Keratinocyte (primary cell): ENCODE measurements at regions not wholly inside any gene's neighbourhood (a gene's known extent, or its start where the extent isn't known, plus 50 kb on each side); places are given as distances from the start of the nearest gene placed in this dataset.

Source experiments
- DNase-seq: peaks from one replicate; pipeline ENCODE4 v3.0.0-alpha.2; 2011; ENCODE audit warnings: low read depth, missing footprints, low spot score
- FAIRE-seq: peaks from 2 replicates; lab custom pipeline; 2011; peaks lifted over from hg19 to GRCh38; lab: Jason Lieb, UNC
- H2AFZ ChIP-seq: 2 replicates; pipeline ENCODE4 v1.6.0; 2012; ENCODE audit warnings: low read length, control low read depth, inconsistent platforms; ENCODE audit not compliant: control insufficient read depth
- H3K27ac ChIP-seq: 2 replicates; pipeline ENCODE4 v1.5.1; 2011; ENCODE audit warnings: low read length; ENCODE audit not compliant: control insufficient read depth, insufficient read depth
- H3K27me3 ChIP-seq: 3 replicates; pipeline ENCODE4 v1.6.0; 2011; ENCODE audit warnings: low read length; ENCODE audit not compliant: control insufficient read depth, insufficient read depth; ENCODE audit errors: extremely low read depth
- H3K36me3 ChIP-seq, 2 experiments: 2 replicates in 1 of 2; 3 replicates in 1 of 2; pipeline ENCODE4 v1.5.1; 2011; ENCODE audit warnings: low read length in 2 of 2, mild to moderate bottlenecking in 1 of 2; ENCODE audit not compliant: control insufficient read depth in 2 of 2, insufficient read depth in 2 of 2; ENCODE audit errors: extremely low read depth in 1 of 2
- H3K4me1 ChIP-seq: 3 replicates; pipeline ENCODE4 v1.5.1; 2011; ENCODE audit warnings: low read length; ENCODE audit not compliant: control insufficient read depth, insufficient read depth; ENCODE audit errors: extremely low read depth
- H3K4me2 ChIP-seq: 3 replicates; pipeline ENCODE4 v1.6.0; 2011; ENCODE audit warnings: low read depth, low read length; ENCODE audit not compliant: control insufficient read depth, insufficient read depth; ENCODE audit errors: extremely low read depth
- H3K4me3 ChIP-seq, 3 experiments: fragments of 200-600 bp in 1 of 3; sonication (generic) in 1 of 3; 2 replicates in 2 of 3; 3 replicates in 1 of 3; pipeline ENCODE4 v1.5.1; 2011 to 2016; ENCODE audit warnings: low read length in 3 of 3, mild to moderate bottlenecking in 3 of 3, control low read depth in 2 of 3, inconsistent platforms in 1 of 3, low read depth in 1 of 3, mixed read lengths in 1 of 3, mixed run types in 1 of 3, moderate library complexity in 1 of 3; ENCODE audit not compliant: control insufficient read depth in 2 of 3, insufficient read depth in 2 of 3; ENCODE audit errors: extremely low read depth in 1 of 3
- H3K79me2 ChIP-seq: 2 replicates; pipeline ENCODE4 v1.6.0; 2012; ENCODE audit warnings: low read length; ENCODE audit not compliant: control insufficient read depth, insufficient read depth
- H3K9ac ChIP-seq: 3 replicates; pipeline ENCODE4 v1.6.0; 2011; ENCODE audit warnings: low read length; ENCODE audit not compliant: control insufficient read depth, insufficient read depth; ENCODE audit errors: extremely low read depth
- H3K9me1 ChIP-seq: 3 replicates; pipeline ENCODE4 v1.6.0; 2011; ENCODE audit warnings: low read length; ENCODE audit not compliant: control insufficient read depth, insufficient read depth; ENCODE audit errors: extremely low read depth
- H3K9me3 ChIP-seq: 2 replicates; pipeline ENCODE4 v1.5.1; 2012; ENCODE audit warnings: low read depth, low read length; ENCODE audit not compliant: control insufficient read depth
- H4K20me1 ChIP-seq: 3 replicates; pipeline ENCODE4 v1.6.0; 2011; ENCODE audit warnings: low read length; ENCODE audit not compliant: control insufficient read depth, insufficient read depth; ENCODE audit errors: extremely low read depth
- EZH2 ChIP-seq: IDR thresholded peaks from one replicate; pipeline ENCODE4 v1.6.1; 2012; ENCODE audit warnings: inconsistent platforms, mild to moderate bottlenecking, low read length, moderate library complexity
- dilution Hi-C: fragments of 300-500 bp; cut with MboI; formaldehyde crosslinking; loops from one replicate; pipeline ENCODE4 v1.7.0; 2020; ENCODE audit warnings: low sequenced_read_pairs; ENCODE audit not compliant: extremely low pct_ligation_motif_present
- TF ChIP-seq, protein P1 (sequence below), 3 experiments: IDR thresholded peaks in 1 of 3; conservative IDR thresholded peaks in 1 of 3; optimal IDR thresholded peaks in 1 of 3; 2 replicates in 2 of 3; 3 replicates in 1 of 3; pipeline versions ENCODE3 to v1.5.1; 2011; ENCODE audit warnings: low read length in 3 of 3, mild to moderate bottlenecking in 3 of 3, moderate library complexity in 2 of 3, control low read depth in 1 of 3, inconsistent platforms in 1 of 3; ENCODE audit not compliant: insufficient read depth in 2 of 3; ENCODE audit errors: extremely low read depth in 1 of 3

DNA sequence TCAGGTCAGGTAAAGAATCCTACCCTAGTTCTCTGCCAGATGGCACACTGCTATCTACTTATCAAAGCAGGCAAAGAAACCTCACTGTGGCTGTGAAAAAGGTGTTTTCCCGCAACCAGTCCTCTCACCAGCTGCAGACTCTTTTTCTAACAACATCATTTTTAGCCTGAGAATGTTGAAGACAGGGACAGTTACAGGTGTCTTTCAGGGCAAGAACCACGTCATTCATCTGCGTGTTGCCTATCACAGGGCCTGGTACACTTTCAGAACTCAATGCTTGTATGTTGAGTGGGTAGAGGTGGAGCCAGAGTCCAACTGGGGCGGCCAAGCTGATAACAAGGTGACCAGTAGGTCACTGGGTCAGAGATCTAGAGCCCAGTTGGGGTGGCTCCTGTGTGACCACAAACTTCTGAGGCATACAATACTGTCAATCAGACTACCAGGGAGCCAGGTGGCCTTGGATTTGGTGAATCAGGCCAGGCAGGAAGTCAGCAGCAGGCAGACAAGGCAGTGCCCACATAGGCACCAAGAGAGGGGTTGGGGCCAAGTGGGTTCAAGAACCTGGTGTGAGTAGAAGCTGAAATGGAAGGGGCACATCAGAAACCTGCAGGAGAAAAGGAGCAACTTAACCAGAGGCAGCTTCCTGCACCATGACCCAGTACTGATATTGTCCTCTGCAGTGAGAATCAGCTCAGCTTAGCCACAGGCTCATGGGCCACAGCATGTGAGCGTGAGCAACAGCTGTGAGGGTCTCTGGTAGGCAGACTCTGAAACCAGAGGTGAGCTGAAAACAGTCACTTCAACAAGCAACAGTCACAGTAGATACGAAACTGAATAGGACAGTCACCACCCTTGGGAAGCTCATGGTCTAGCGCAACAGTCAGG, 123.6 kb downstream of the DTL start:
- H3K27me3 ChIP-seq, result no peaks in the 10 kb centered on the region
- H3K27ac ChIP-seq, result no peak overlapping the region
- H2AFZ ChIP-seq, result no peak overlapping the region
- H3K36me3 ChIP-seq, result no peaks in the 10 kb centered on the region
- no peaks in the 10 kb centered on the region for H4K20me1 ChIP-seq
- TF ChIP-seq EZH2, result no peak
- TF ChIP-seq, protein P1, sequence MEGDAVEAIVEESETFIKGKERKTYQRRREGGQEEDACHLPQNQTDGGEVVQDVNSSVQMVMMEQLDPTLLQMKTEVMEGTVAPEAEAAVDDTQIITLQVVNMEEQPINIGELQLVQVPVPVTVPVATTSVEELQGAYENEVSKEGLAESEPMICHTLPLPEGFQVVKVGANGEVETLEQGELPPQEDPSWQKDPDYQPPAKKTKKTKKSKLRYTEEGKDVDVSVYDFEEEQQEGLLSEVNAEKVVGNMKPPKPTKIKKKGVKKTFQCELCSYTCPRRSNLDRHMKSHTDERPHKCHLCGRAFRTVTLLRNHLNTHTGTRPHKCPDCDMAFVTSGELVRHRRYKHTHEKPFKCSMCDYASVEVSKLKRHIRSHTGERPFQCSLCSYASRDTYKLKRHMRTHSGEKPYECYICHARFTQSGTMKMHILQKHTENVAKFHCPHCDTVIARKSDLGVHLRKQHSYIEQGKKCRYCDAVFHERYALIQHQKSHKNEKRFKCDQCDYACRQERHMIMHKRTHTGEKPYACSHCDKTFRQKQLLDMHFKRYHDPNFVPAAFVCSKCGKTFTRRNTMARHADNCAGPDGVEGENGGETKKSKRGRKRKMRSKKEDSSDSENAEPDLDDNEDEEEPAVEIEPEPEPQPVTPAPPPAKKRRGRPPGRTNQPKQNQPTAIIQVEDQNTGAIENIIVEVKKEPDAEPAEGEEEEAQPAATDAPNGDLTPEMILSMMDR (optimal IDR thresholded peaks at IDR 0.05 in 1 of 3, IDR thresholded peaks at IDR 0.05 in 1 of 3, conservative IDR thresholded peaks at IDR 0.05 in 1 of 3; ENCODE audit: extremely low read depth in 1 of 3, insufficient read depth in 2 of 3, low read length in 3 of 3), result no peak
- no peaks in the 10 kb centered on the region for H3K9me3 ChIP-seq
- H3K79me2 ChIP-seq, result no peaks in the 10 kb centered on the region
- H3K9ac ChIP-seq, result no peak overlapping the region
- no peak for DNase-seq
- dilution Hi-C loops, result no loop called here
- no peak overlapping the region for H3K4me3 ChIP-seq
- H3K4me1 ChIP-seq, result peaks cover 20% of the 10 kb centered on the region
- FAIRE-seq, result no peak
- no peaks in the 10 kb centered on the region for H3K9me1 ChIP-seq
- no peak overlapping the region for H3K4me2 ChIP-seq

DNA sequence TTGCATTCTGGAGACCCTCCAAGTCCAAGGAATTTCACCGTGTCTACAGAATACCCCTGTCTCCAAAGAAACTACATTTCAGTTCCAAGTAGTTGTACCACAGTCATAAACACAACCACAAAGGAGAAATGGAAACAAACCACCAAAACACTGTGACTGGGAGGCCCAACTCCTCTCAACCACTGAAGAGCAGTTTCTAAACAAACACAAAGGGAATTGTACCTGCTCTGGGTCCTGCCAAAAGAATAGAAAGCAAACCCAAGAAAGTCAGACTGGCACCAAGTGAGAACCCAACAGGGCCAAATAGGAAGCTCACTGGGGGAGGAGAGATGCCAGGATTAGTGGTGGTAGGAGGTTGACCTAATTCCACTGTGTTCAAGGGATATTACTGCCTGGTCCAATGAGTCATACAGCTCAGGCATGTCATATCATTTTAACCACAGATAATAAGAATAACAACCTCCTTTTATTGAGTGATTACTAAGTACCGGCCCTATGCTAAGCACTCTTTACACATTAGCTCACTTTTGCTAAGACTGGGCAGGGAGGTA, 123.9 kb upstream of the PPP2R5A start:
- Histone ChIP-seq H3K4me2 (no peak overlapping the region), H3K4me1 (peaks cover 20% of the 10 kb centered on the region), H4K20me1 (no peaks in the 10 kb centered on the region), H3K79me2 (no peaks in the 10 kb centered on the region), H3K27me3 (no peaks in the 10 kb centered on the region), H2AFZ (no peak overlapping the region), H3K9me1 (no peaks in the 10 kb centered on the region), H3K36me3 (no peaks in the 10 kb centered on the region), H3K4me3 (no peak overlapping the region), H3K9me3 (no peaks in the 10 kb centered on the region), H3K27ac (no peak overlapping the region), H3K9ac (no peak overlapping the region)
- peak; percentile 53 for FAIRE-seq
- peak; percentile 52 for DNase-seq
- TF ChIP-seq, protein P1 (optimal IDR thresholded peaks at IDR 0.05 in 1 of 3, IDR thresholded peaks at IDR 0.05 in 1 of 3, conservative IDR thresholded peaks at IDR 0.05 in 1 of 3; ENCODE audit: extremely low read depth in 1 of 3, insufficient read depth in 2 of 3, low read length in 3 of 3), result no peak
- TF ChIP-seq EZH2, result no peak
- dilution Hi-C loops, result no loop called here
